ENCODE measurements at regions not wholly inside any gene's neighbourhood (a gene's known extent, or its start where the extent isn't known, plus 50 kb on each side); places are given as distances from the start of the nearest gene placed in this dataset.
"Not testable (repeated sequence)": the region's sequence is repeated elsewhere in the genome, so short reads cannot be mapped to it uniquely, and the experiment has no call there.

GRCh38 chr12:124375789-124376175, 80.9 kb downstream of the RFLNA start:
- no peak for FAIRE-seq

GRCh38 chr12:124375141-124375788, 80.4 kb downstream of the RFLNA start:
- FAIRE-seq (no peak), DNase-seq (ENCODE audit: insufficient read length, low spot score) (no peak)

More at GRCh38 chr12:124375789-124376175, 80.9 kb downstream of the RFLNA start:
- no peak for DNase-seq (ENCODE audit: insufficient read length, low spot score)

- DNase-seq (ENCODE audit: insufficient read length, low spot score), result no peak
- no peak for FAIRE-seq
These were observed 79.7 kb downstream of the RFLNA start for GRCh38 chr12:124374567-124374966.

DNA sequence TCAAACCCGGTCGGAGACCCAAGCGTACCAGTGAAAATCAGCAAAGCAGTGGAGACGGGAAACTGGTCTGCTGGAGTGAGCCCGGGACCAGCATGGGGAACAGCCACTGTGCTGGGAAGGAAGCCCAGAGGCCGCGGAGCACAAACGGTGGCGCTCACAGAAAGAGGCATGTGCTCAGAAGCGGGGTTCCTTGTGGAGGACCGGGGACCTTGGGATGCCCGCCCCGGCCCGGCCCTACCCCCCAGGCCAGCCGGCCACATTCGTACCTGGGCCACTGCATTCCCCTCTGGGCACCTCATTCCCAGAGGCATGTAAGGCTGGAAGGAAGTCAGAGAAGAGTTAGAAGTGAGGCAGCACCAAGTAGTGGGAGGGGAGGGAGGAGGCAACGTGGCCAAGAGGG, 79.3 kb downstream of the RFLNA start:
- FAIRE-seq (no peak), DNase-seq (ENCODE audit: insufficient read length, low spot score) (no peak)

DNA sequence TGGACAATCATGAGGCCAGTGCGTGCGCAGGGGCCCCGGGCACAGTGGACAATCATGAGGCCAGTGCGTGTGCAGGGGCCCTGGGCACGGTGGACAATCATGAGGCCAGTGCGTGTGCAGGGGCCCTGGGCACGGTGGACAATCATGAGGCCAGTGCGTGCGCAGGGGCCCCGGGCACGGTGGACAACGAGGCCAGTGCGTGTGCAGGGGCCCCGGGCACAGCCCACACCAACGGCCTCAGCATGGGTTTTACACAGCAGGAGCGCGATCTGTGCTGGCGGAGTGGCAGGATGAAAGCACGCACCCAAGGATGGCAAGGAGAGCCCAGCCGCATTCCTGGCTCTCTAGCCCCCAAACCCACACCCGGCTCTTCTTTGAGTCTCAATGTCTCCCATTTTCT, 78.8 kb downstream of the RFLNA start:
- DNase-seq (ENCODE audit: insufficient read length, low spot score); FAIRE-seq: not testable (repeated sequence)

- no peak for DNase-seq (ENCODE audit: insufficient read length, low spot score)
- no peak for FAIRE-seq
These were observed 77.9 kb downstream of the RFLNA start for GRCh38 chr12:124372831-124373230.

DNA sequence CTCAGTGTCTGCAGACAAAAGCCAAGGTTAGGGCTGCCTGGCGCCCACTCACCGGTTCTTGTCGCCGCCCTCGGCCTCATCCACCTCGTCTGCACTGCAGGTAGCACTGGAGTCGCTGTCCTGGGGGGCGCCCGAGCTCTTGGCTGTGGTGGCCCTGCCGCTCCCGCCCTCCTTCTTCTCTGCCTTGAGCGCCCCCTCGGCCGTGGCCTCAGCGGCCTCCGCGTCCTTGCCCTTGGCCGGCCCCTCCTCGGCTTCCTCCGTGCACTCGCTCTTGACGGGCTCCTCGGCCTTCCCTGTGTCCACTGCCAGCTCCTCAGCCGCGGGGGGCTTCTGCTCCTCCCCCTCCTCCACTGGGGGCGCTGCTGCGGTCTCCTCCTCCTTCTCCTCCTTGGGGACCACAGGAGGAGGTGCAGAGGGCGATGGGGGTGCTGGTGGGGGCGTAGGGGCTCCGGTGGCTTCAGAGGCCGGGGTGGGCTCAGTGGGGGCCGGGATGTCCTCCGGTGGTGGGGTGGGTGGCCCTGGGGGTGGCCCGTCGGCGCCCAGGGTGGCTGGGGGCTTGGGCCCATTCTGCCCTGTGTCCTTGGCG, 77.2 kb downstream of the RFLNA start:
- no peak for DNase-seq (ENCODE audit: insufficient read length, low spot score)
- no peak for FAIRE-seq

DNA sequence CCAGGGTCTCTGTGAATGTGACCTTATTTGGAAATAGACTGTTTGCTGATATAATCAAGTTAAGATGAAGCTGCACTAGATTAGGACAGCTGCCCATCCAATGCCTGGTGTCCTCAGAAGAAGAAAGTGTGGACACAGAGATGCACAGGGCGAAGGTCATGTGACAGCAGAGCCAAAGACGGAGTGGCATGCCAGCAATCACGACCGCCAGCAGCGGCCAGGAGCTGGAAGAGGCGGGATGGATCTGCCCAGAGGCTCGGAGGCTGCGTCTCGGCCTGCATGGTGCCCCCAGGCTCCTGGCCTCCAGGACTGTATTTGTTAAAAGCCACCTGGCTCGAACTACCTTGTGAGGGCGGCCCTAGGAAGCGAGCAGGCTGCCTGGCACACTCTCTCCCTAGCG, 76.5 kb downstream of the RFLNA start:
- no peak for FAIRE-seq

DNA sequence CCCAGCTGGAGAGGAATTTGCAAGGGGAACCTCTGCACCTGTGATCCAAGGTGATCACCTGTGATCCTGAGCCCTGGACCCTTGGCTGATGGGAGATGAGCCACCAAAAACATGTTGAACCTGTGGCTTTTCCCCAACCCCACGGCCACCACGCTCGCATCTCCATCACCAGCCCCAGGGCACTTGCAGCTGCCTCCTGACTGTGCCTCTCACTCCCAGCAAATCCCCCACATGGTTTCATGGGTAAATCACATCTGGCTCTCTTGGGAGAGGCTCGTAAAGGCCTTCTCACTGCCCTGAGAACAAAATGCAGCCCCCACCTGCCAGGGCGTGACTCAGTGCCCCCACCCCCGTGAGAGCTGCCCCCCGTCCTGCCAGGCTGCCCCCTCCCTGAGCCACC, 76.0 kb downstream of the RFLNA start:
- FAIRE-seq (no peak), DNase-seq (ENCODE audit: insufficient read length, low spot score) (no peak)

More for the DNA sequence above, 76.5 kb downstream of the RFLNA start:
- no peak for DNase-seq (ENCODE audit: insufficient read length, low spot score)

DNA sequence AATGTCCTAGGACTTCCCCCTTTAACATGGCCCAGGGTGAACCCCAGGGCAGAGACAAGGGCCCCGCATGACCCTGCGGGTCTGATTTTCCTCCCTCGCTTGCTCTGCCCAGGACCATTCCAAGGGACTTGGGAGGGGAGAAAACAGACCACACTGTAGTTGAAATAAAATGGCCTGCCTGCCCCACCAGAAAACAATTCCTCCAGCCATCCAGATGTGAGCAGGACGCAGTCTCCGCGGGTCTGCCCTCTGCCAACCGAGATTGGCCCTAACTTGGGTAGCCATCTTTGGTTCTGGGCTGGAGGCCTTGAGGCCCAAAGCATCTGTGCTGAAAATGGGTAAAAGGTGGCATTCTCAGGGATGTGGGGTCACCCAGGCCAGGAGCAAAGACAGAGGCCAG, 75.5 kb downstream of the RFLNA start:
- FAIRE-seq (no peak), DNase-seq (ENCODE audit: insufficient read length, low spot score) (no peak)

GRCh38 chr12:124369827-124370378, 75.0 kb downstream of the RFLNA start:
- no peak for DNase-seq (ENCODE audit: insufficient read length, low spot score)
- FAIRE-seq, result no peak

DNA sequence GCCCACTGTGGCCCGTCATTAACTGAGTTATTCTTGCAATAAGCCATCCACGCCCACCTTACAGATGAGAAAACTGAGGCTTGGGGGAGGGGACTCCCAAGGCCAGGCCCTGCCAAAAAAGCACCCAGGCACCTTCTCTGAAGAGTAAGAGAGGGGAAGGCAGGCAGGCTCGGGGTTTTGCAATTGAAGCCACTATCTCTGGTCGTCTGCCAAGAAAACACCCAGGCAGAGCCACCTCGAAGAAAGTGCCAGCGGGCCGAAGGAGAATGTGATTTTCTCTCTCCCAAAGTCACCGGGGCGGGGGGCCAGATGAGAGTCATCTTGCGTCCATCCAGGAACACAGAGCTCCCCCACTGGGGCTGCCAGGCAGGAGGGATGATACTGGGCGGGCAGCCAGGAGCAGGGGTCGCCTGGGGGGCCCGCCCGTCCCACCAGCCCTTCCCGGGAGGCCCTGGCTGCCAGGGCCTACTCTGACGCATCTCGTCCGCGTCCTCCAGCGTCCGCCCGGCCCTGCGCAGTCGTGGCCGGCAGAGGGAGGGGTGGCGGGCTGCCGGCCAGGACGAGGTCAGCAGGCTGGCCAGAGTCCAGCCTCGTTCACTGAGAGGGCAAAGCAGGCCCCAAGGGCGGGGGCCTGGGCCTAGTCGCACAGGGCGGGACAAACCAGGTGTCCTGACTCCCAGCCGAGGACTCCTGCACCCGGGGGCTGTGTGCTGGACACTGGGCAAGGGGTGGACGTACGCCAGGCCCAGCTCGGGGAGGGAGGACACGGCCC, 74.3 kb downstream of the RFLNA start:
- FAIRE-seq (no peak), DNase-seq (ENCODE audit: insufficient read length, low spot score) (no peak)

GRCh38 chr12:124368421-124369032, 73.6 kb downstream of the RFLNA start:
- FAIRE-seq (no peak), DNase-seq (ENCODE audit: insufficient read length, low spot score) (no peak)

DNA sequence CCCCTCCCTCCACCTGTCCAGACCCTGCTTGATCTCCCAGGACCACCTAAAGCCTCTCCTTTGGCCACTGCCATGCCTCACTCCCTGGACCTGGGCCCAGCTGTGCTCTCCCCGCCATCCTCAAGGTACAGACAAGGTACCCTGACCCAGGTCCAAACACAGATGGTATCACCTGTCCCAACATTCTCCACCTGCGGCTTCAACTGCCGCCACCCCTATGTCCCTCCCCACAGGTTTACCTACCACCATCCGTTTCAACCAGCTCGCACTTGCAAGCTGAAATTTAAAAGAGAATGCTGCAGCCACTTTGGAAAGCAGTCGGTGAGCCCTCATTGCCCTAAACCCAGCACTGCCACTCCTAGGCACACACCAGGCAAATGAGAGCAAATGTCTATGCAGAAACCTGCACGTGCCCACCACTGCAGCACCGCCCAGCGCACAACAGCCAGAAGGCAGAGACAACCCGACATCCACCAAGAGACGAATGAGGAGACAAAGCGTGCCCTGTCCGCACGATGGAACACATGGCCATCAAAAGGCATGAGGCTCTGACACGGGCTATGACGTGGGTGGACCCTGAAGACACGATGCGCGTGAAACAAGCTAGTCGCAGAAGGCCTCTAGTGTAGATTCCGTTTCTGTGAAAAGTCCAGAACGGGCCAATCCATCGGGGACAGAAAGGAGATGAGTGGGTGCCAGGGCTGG, 71.0 kb downstream of the RFLNA start:
- DNase-seq (ENCODE audit: insufficient read length, low spot score) (no peak), FAIRE-seq (no peak)

Measured in GM19239 (cell line).